IMR-90 (cell line): ENCODE measurements at regions not wholly inside any gene's neighbourhood (a gene's known extent, or its start where the extent isn't known, plus 50 kb on each side); places are given as distances from the start of the nearest gene placed in this dataset.

ENCODE experiments used
- BHLHE40 ChIP-seq: fragments of 150-350 bp; IDR thresholded peaks from 2 replicates; pipeline ENCODE4 v1.6.1; 2016; ENCODE audit warnings: mild to moderate bottlenecking, low read depth, low read length
- CEBPB ChIP-seq: IDR thresholded peaks from 2 replicates; pipeline ENCODE4 v1.6.1; 2012; ENCODE audit warnings: low read depth, low read length, improper control_type of control experiment
- FOS ChIP-seq: fragments of 150-350 bp; IDR thresholded peaks from 2 replicates; pipeline ENCODE4 v1.6.1; 2016; ENCODE audit warnings: low read depth, low read length
- MAFK ChIP-seq: IDR thresholded peaks from 2 replicates; pipeline ENCODE4 v1.6.1; 2012; ENCODE audit warnings: low read depth, low read length, improper control_type of control experiment
- MXI1 ChIP-seq: IDR thresholded peaks from 2 replicates; pipeline ENCODE4 v1.6.1; 2012; ENCODE audit warnings: low read depth, mild to moderate bottlenecking, low read length, moderate library complexity, borderline replicate concordance
- NFE2L2 ChIP-seq: fragments of 150-350 bp; IDR thresholded peaks from 2 replicates; pipeline ENCODE4 v1.6.1; 2016; ENCODE audit warnings: low read depth, mild to moderate bottlenecking, low read length
- POLR2A ChIP-seq: IDR thresholded peaks from 2 replicates; pipeline ENCODE4 v1.6.1; 2012; ENCODE audit warnings: mild to moderate bottlenecking, low read depth, low read length
- RAD21 ChIP-seq: IDR thresholded peaks from 2 replicates; pipeline ENCODE4 v1.6.1; 2012; ENCODE audit warnings: low read length, improper control_type of control experiment
- RCOR1 ChIP-seq: IDR thresholded peaks from 2 replicates; pipeline ENCODE4 v1.6.1; 2012; ENCODE audit warnings: mild to moderate bottlenecking, low read length, improper control_type of control experiment; ENCODE audit not compliant: insufficient replicate concordance
- RFX5 ChIP-seq: IDR thresholded peaks from 2 replicates; pipeline ENCODE4 v1.8.0; 2012; ENCODE audit warnings: low read depth, mild to moderate bottlenecking, low read length, moderate library complexity
- SMC3 ChIP-seq: fragments of 150-350 bp; IDR thresholded peaks from 2 replicates; pipeline ENCODE4 v1.6.1; 2016; ENCODE audit warnings: low read depth, mild to moderate bottlenecking, antibody characterized with exemption, low read length, moderate library complexity
- TF ChIP-seq, protein P1 (sequence below): conservative IDR thresholded peaks from 2 replicates; pipeline ENCODE4 v1.5.1; 2012; ENCODE audit warnings: mild to moderate bottlenecking, low read depth, low read length, improper control_type of control experiment
- TF ChIP-seq, protein P2 (sequence below): fragments of 150-350 bp; IDR thresholded peaks from 2 replicates; pipeline ENCODE4 v1.6.1; 2016; ENCODE audit warnings: low read depth, mild to moderate bottlenecking, low read length, moderate library complexity, borderline replicate concordance
- TF ChIP-seq, protein P3 (sequence below): fragments of 150-350 bp; IDR thresholded peaks from 2 replicates; pipeline ENCODE4 v1.6.1; 2017; ENCODE audit warnings: mild to moderate bottlenecking, antibody characterized with exemption, low read length, low read depth

DNA sequence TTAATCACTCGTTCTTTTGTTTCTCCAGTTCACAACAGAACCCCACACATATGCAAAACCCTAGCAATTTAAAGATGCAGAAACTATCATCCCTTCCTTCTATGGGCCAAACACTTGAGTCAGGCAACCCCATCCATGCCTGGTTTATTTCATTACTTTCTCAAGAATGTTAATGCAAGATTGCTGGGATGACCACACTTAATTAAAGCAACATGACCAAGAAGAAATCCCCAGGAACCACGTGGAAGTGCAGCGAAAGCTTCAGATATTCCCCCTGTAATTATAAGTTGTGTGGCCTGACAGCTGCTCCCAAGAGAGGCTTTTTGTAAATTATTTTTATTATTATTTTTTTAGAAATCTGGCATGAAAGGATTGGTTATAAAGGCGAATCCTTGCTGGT lies 246.2 kb upstream of the ID2 start:
- TF ChIP-seq POLR2A (no peak), MXI1 (no peak), MAFK (no peak), BHLHE40 (no peak), CEBPB (no peak), NFE2L2 (no peak), RFX5 (no peak), RCOR1 (no peak), SMC3 (no peak), FOS (no peak), RAD21 (no peak)
- TF ChIP-seq, protein P1, sequence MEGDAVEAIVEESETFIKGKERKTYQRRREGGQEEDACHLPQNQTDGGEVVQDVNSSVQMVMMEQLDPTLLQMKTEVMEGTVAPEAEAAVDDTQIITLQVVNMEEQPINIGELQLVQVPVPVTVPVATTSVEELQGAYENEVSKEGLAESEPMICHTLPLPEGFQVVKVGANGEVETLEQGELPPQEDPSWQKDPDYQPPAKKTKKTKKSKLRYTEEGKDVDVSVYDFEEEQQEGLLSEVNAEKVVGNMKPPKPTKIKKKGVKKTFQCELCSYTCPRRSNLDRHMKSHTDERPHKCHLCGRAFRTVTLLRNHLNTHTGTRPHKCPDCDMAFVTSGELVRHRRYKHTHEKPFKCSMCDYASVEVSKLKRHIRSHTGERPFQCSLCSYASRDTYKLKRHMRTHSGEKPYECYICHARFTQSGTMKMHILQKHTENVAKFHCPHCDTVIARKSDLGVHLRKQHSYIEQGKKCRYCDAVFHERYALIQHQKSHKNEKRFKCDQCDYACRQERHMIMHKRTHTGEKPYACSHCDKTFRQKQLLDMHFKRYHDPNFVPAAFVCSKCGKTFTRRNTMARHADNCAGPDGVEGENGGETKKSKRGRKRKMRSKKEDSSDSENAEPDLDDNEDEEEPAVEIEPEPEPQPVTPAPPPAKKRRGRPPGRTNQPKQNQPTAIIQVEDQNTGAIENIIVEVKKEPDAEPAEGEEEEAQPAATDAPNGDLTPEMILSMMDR, result no peak
- TF ChIP-seq, protein P2, sequence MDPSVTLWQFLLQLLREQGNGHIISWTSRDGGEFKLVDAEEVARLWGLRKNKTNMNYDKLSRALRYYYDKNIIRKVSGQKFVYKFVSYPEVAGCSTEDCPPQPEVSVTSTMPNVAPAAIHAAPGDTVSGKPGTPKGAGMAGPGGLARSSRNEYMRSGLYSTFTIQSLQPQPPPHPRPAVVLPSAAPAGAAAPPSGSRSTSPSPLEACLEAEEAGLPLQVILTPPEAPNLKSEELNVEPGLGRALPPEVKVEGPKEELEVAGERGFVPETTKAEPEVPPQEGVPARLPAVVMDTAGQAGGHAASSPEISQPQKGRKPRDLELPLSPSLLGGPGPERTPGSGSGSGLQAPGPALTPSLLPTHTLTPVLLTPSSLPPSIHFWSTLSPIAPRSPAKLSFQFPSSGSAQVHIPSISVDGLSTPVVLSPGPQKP, result no peak
- TF ChIP-seq, protein P3, sequence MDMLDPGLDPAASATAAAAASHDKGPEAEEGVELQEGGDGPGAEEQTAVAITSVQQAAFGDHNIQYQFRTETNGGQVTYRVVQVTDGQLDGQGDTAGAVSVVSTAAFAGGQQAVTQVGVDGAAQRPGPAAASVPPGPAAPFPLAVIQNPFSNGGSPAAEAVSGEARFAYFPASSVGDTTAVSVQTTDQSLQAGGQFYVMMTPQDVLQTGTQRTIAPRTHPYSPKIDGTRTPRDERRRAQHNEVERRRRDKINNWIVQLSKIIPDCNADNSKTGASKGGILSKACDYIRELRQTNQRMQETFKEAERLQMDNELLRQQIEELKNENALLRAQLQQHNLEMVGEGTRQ, result no peak
